ENCODE measurements at regions not wholly inside any gene's neighbourhood (a gene's known extent, or its start where the extent isn't known, plus 50 kb on each side); places are given as distances from the start of the nearest gene placed in this dataset.

DNA sequence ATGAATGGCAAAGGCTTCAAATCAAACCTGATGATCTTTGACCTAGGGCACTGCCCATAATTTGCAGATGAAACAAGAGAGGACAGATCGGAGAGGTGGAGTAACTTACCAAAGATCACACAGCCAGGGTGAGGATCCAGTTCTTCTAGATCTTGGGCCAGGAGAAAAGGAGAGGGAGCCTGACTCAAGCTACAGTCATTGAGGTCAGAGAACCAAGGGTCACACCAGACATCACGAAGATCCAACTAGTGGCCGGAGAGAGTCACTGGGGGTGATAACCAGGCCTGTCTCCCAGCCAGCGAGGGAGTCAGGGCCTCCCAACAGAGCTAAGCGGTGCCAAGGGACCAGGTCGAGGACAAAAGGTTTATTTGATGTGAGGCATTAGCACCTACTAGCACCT, 115.0 kb downstream of the RIPK4 start:
- DNase-seq (ENCODE audit: low read depth in 1 of 2, low spot score in 1 of 2) = no peak
- TF ChIP-seq SPI1 (IDR thresholded peaks at IDR 0.05; ENCODE audit: borderline replicate concordance, low read depth) (no peak), CTCF (IDR thresholded peaks at IDR 0.05; ENCODE audit: insufficient read depth, low read length) (no peak), POLR2AphosphoS5 (IDR thresholded peaks at IDR 0.05; ENCODE audit: low read depth) (no peak), GABPA (IDR thresholded peaks at IDR 0.05; ENCODE audit: low read depth) (no peak)
- TF ChIP-seq, protein P1, sequence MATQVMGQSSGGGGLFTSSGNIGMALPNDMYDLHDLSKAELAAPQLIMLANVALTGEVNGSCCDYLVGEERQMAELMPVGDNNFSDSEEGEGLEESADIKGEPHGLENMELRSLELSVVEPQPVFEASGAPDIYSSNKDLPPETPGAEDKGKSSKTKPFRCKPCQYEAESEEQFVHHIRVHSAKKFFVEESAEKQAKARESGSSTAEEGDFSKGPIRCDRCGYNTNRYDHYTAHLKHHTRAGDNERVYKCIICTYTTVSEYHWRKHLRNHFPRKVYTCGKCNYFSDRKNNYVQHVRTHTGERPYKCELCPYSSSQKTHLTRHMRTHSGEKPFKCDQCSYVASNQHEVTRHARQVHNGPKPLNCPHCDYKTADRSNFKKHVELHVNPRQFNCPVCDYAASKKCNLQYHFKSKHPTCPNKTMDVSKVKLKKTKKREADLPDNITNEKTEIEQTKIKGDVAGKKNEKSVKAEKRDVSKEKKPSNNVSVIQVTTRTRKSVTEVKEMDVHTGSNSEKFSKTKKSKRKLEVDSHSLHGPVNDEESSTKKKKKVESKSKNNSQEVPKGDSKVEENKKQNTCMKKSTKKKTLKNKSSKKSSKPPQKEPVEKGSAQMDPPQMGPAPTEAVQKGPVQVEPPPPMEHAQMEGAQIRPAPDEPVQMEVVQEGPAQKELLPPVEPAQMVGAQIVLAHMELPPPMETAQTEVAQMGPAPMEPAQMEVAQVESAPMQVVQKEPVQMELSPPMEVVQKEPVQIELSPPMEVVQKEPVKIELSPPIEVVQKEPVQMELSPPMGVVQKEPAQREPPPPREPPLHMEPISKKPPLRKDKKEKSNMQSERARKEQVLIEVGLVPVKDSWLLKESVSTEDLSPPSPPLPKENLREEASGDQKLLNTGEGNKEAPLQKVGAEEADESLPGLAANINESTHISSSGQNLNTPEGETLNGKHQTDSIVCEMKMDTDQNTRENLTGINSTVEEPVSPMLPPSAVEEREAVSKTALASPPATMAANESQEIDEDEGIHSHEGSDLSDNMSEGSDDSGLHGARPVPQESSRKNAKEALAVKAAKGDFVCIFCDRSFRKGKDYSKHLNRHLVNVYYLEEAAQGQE (IDR thresholded peaks at IDR 0.05; ENCODE audit: insufficient replicate concordance, low read depth) = no peak
- no peak overlapping the region for H3K4me3 ChIP-seq (replicated peaks; ENCODE audit: insufficient read depth, low read length)
- no peaks in the 10 kb centered on the region for H3K27me3 ChIP-seq (ENCODE audit: insufficient read depth, poor library complexity, severe bottlenecking)
- H3K27ac ChIP-seq (replicated peaks) = no peak overlapping the region

- TF ChIP-seq CTCF (IDR thresholded peaks at IDR 0.05; ENCODE audit: insufficient read depth, low read length) = no peak
- no peak for TF ChIP-seq GABPA (IDR thresholded peaks at IDR 0.05; ENCODE audit: low read depth)
- no peak for TF ChIP-seq POLR2AphosphoS5 (IDR thresholded peaks at IDR 0.05; ENCODE audit: low read depth)
- TF ChIP-seq SPI1 (IDR thresholded peaks at IDR 0.05; ENCODE audit: borderline replicate concordance, low read depth) = no peak
- TF ChIP-seq, protein P1 (IDR thresholded peaks at IDR 0.05; ENCODE audit: insufficient replicate concordance, low read depth) = no peak
- no peak overlapping the region for H3K27ac ChIP-seq (replicated peaks)
- H3K27me3 ChIP-seq (ENCODE audit: insufficient read depth, poor library complexity, severe bottlenecking) = no peaks in the 10 kb centered on the region
- no peak overlapping the region for H3K4me3 ChIP-seq (replicated peaks; ENCODE audit: insufficient read depth, low read length)
- DNase-seq (ENCODE audit: low read depth in 1 of 2, low spot score in 1 of 2) = no peak
Measured at GRCh38 chr21:41651406-41651805, 115.4 kb downstream of the RIPK4 start.

DNA sequence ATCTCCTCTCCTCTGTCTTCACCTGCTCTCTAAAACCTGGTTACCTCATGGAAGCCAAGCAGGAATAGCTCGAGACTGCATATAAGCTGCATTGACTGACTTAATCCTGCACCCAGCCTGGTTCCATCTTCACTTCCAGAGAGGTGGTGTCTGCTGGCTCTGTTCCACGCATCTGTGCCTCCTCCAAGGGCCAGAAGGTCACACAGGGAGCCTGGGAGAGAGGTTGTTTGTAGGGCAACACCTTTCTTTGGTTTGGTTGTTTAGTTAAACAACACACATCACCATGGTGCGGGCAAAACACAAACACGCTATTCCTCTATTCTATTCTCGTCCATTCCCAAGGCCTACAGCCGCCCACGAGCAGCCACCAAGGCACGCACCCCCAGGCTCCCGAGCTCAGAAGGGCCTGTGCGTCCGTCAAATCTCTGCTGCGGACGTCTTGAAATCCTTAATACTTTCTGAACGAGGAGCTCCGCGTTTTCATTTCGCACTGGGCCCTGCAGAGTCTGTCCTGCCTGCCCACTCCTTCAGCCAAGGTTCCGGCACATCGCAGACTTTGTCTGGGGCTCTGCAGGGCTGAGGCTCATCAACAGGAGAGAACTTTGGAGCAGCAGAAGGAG, 116.2 kb downstream of the RIPK4 start:
- no peak overlapping the region for H3K4me3 ChIP-seq (replicated peaks; ENCODE audit: insufficient read depth, low read length)
- H3K27me3 ChIP-seq (ENCODE audit: insufficient read depth, poor library complexity, severe bottlenecking) = no peaks in the 10 kb centered on the region
- DNase-seq (ENCODE audit: low read depth in 1 of 2, low spot score in 1 of 2) = no peak
- TF ChIP-seq SPI1 (IDR thresholded peaks at IDR 0.05; ENCODE audit: borderline replicate concordance, low read depth) = no peak
- TF ChIP-seq, protein P1 (IDR thresholded peaks at IDR 0.05; ENCODE audit: insufficient replicate concordance, low read depth) = no peak
- no peak for TF ChIP-seq POLR2AphosphoS5 (IDR thresholded peaks at IDR 0.05; ENCODE audit: low read depth)
- no peak for TF ChIP-seq CTCF (IDR thresholded peaks at IDR 0.05; ENCODE audit: insufficient read depth, low read length)
- TF ChIP-seq GABPA (IDR thresholded peaks at IDR 0.05; ENCODE audit: low read depth) = no peak
- H3K27ac ChIP-seq (replicated peaks) = no peak overlapping the region
